ENCODE measurements at regions not wholly inside any gene's neighbourhood (a gene's known extent, or its start where the extent isn't known, plus 50 kb on each side); places are given as distances from the start of the nearest gene placed in this dataset.

- peaks cover 0 to 1% of the 10 kb centered on the region in 2 donors for H3K36me3 Mint-ChIP-seq (ENCODE audit: insufficient read depth in 2 of 2)
- DNase-seq: no peak
- no peak overlapping the region for H3K27ac Mint-ChIP-seq
- no peaks in the 10 kb centered on the region for H3K4me1 Mint-ChIP-seq (ENCODE audit: low read depth)
- no peak for ATAC-seq (replicated peaks in 1 of 2)
- no peaks in the 10 kb centered on the region for H3K27me3 Mint-ChIP-seq (ENCODE audit: low read depth)
- H3K9me3 Mint-ChIP-seq: peaks cover 0 to 5% of the 10 kb centered on the region in 2 donors
- no peak overlapping the region for H3K4me3 Mint-ChIP-seq
These were observed 542.7 kb upstream of the LUZP2 start for GRCh38 chr11:23953951-23954710.

- ATAC-seq (replicated peaks in 1 of 2): no peak
- Mint-ChIP-seq H3K4me3 (no peak overlapping the region), H3K27ac (no peak overlapping the region), H3K27me3 (ENCODE audit: low read depth) (no peaks in the 10 kb centered on the region), H3K9me3 (peaks cover 1 to 5% of the 10 kb centered on the region in 2 donors), H3K36me3 (ENCODE audit: insufficient read depth in 2 of 2) (no peaks in the 10 kb centered on the region), H3K4me1 (ENCODE audit: low read depth) (no peaks in the 10 kb centered on the region)
- no peak for DNase-seq
These were observed 542.1 kb upstream of the LUZP2 start for GRCh38 chr11:23954730-23955129.

- Mint-ChIP-seq H3K27me3 (ENCODE audit: low read depth) (no peaks in the 10 kb centered on the region), H3K9me3 (peaks cover 1 to 4% of the 10 kb centered on the region in 2 donors), H3K4me3 (no peak overlapping the region), H3K4me1 (ENCODE audit: low read depth) (no peaks in the 10 kb centered on the region), H3K36me3 (ENCODE audit: insufficient read depth in 2 of 2) (no peaks in the 10 kb centered on the region), H3K27ac (no peak overlapping the region)
- ATAC-seq (replicated peaks in 1 of 2) (no peak), DNase-seq (no peak)
These were observed 540.3 kb upstream of the LUZP2 start for GRCh38 chr11:23956586-23956985.

GRCh38 chr11:23957314-23957713, 539.5 kb upstream of the LUZP2 start:
- Mint-ChIP-seq H3K27me3 (ENCODE audit: low read depth) (no peaks in the 10 kb centered on the region), H3K4me1 (ENCODE audit: low read depth) (no peaks in the 10 kb centered on the region), H3K9me3 (peaks cover 1 to 4% of the 10 kb centered on the region in 2 donors), H3K27ac (no peak overlapping the region), H3K36me3 (ENCODE audit: insufficient read depth in 2 of 2) (no peaks in the 10 kb centered on the region), H3K4me3 (no peak overlapping the region)
- DNase-seq: no peak
- ATAC-seq (replicated peaks in 1 of 2): no peak

- peaks cover 7% of the 10 kb centered on the region in 2 donors for H3K9me3 Mint-ChIP-seq
- H3K36me3 Mint-ChIP-seq (ENCODE audit: insufficient read depth in 2 of 2): peaks cover 0 to 5% of the 10 kb centered on the region in 2 donors
- DNase-seq (no peak), ATAC-seq (replicated peaks in 1 of 2) (no peak)
- H3K4me1 Mint-ChIP-seq (ENCODE audit: low read depth): no peaks in the 10 kb centered on the region
- no peaks in the 10 kb centered on the region for H3K27me3 Mint-ChIP-seq (ENCODE audit: low read depth)
- H3K27ac Mint-ChIP-seq: no peak overlapping the region
- H3K4me3 Mint-ChIP-seq: no peak overlapping the region
These were observed 537.4 kb upstream of the LUZP2 start for GRCh38 chr11:23959462-23959861.

- Mint-ChIP-seq H3K27ac (no peak overlapping the region), H3K9me3 (peaks cover 7% of the 10 kb centered on the region in 2 donors), H3K4me1 (ENCODE audit: low read depth) (no peaks in the 10 kb centered on the region), H3K36me3 (ENCODE audit: insufficient read depth in 2 of 2) (peaks cover 0 to 5% of the 10 kb centered on the region in 2 donors), H3K27me3 (ENCODE audit: low read depth) (no peaks in the 10 kb centered on the region), H3K4me3 (no peak overlapping the region)
- ATAC-seq (replicated peaks in 1 of 2) (no peak), DNase-seq (no peak)
These were observed 535.1 kb upstream of the LUZP2 start for GRCh38 chr11:23961503-23962338.

GRCh38 chr11:23973244-23973643, 523.6 kb upstream of the LUZP2 start:
- Mint-ChIP-seq H3K36me3 (ENCODE audit: insufficient read depth in 2 of 2) (no peaks in the 10 kb centered on the region), H3K9me3 (peaks cover 0 to 7% of the 10 kb centered on the region in 2 donors), H3K27ac (no peak overlapping the region), H3K4me1 (ENCODE audit: low read depth) (no peaks in the 10 kb centered on the region), H3K4me3 (no peak overlapping the region), H3K27me3 (ENCODE audit: low read depth) (no peaks in the 10 kb centered on the region)
- DNase-seq (no peak), ATAC-seq (replicated peaks in 1 of 2) (no peak)

GRCh38 chr11:23974051-23974450, 522.8 kb upstream of the LUZP2 start:
- H3K36me3 Mint-ChIP-seq (ENCODE audit: insufficient read depth in 2 of 2): no peaks in the 10 kb centered on the region
- H3K27me3 Mint-ChIP-seq (ENCODE audit: low read depth): no peaks in the 10 kb centered on the region
- no peak overlapping the region for H3K27ac Mint-ChIP-seq
- peaks cover 0 to 7% of the 10 kb centered on the region in 2 donors for H3K9me3 Mint-ChIP-seq
- ATAC-seq (replicated peaks in 1 of 2) (no peak), DNase-seq (no peak)
- H3K4me3 Mint-ChIP-seq: no peak overlapping the region
- H3K4me1 Mint-ChIP-seq (ENCODE audit: low read depth): no peaks in the 10 kb centered on the region

- Mint-ChIP-seq H3K9me3 (peaks cover 0 to 7% of the 10 kb centered on the region in 2 donors), H3K27ac (no peak overlapping the region), H3K36me3 (ENCODE audit: insufficient read depth in 2 of 2) (no peaks in the 10 kb centered on the region), H3K4me1 (ENCODE audit: low read depth) (no peaks in the 10 kb centered on the region), H3K27me3 (ENCODE audit: low read depth) (no peaks in the 10 kb centered on the region), H3K4me3 (no peak overlapping the region)
- ATAC-seq (replicated peaks in 1 of 2) (no peak), DNase-seq (no peak)
These were observed 522.3 kb upstream of the LUZP2 start for GRCh38 chr11:23974601-23975000.

GRCh38 chr11:23976426-23976825, 520.4 kb upstream of the LUZP2 start:
- H3K27ac Mint-ChIP-seq: no peak overlapping the region
- H3K9me3 Mint-ChIP-seq: peaks cover 0 to 5% of the 10 kb centered on the region in 2 donors
- ATAC-seq (replicated peaks in 1 of 2) (no peak), DNase-seq (no peak)
- peaks cover 0 to 1% of the 10 kb centered on the region in 2 donors for H3K36me3 Mint-ChIP-seq (ENCODE audit: insufficient read depth in 2 of 2)
- no peaks in the 10 kb centered on the region for H3K4me1 Mint-ChIP-seq (ENCODE audit: low read depth)
- H3K4me3 Mint-ChIP-seq: no peak overlapping the region
- H3K27me3 Mint-ChIP-seq (ENCODE audit: low read depth): no peaks in the 10 kb centered on the region

GRCh38 chr11:23976841-23977271, 520.0 kb upstream of the LUZP2 start:
- no peaks in the 10 kb centered on the region for H3K27me3 Mint-ChIP-seq (ENCODE audit: low read depth)
- H3K36me3 Mint-ChIP-seq (ENCODE audit: insufficient read depth in 2 of 2): peaks cover 0 to 1% of the 10 kb centered on the region in 2 donors
- H3K4me3 Mint-ChIP-seq: no peak overlapping the region
- no peak for ATAC-seq (replicated peaks in 1 of 2)
- no peak overlapping the region for H3K27ac Mint-ChIP-seq
- peaks cover 0 to 5% of the 10 kb centered on the region in 2 donors for H3K9me3 Mint-ChIP-seq
- no peaks in the 10 kb centered on the region for H3K4me1 Mint-ChIP-seq (ENCODE audit: low read depth)
- DNase-seq: no peak

- H3K36me3 Mint-ChIP-seq (ENCODE audit: insufficient read depth in 2 of 2): peaks cover 0 to 3% of the 10 kb centered on the region in 2 donors
- no peak for DNase-seq
- no peaks in the 10 kb centered on the region for H3K27me3 Mint-ChIP-seq (ENCODE audit: low read depth)
- no peak for ATAC-seq (replicated peaks in 1 of 2)
- no peaks in the 10 kb centered on the region for H3K4me1 Mint-ChIP-seq (ENCODE audit: low read depth)
- peaks cover 10 to 16% of the 10 kb centered on the region in 2 donors for H3K9me3 Mint-ChIP-seq
- no peak overlapping the region for H3K27ac Mint-ChIP-seq
- H3K4me3 Mint-ChIP-seq: no peak overlapping the region
These were observed 508.4 kb upstream of the LUZP2 start for GRCh38 chr11:23988381-23989006.

All from activated T-cell treated with anti-CD3 and anti-CD28 coated beads, Interleukin-2, amount 50 U/mL, for 72 hours (primary cell).